ENCODE measurements at regions not wholly inside any gene's neighbourhood (a gene's known extent, or its start where the extent isn't known, plus 50 kb on each side); places are given as distances from the start of the nearest gene placed in this dataset.

DNA sequence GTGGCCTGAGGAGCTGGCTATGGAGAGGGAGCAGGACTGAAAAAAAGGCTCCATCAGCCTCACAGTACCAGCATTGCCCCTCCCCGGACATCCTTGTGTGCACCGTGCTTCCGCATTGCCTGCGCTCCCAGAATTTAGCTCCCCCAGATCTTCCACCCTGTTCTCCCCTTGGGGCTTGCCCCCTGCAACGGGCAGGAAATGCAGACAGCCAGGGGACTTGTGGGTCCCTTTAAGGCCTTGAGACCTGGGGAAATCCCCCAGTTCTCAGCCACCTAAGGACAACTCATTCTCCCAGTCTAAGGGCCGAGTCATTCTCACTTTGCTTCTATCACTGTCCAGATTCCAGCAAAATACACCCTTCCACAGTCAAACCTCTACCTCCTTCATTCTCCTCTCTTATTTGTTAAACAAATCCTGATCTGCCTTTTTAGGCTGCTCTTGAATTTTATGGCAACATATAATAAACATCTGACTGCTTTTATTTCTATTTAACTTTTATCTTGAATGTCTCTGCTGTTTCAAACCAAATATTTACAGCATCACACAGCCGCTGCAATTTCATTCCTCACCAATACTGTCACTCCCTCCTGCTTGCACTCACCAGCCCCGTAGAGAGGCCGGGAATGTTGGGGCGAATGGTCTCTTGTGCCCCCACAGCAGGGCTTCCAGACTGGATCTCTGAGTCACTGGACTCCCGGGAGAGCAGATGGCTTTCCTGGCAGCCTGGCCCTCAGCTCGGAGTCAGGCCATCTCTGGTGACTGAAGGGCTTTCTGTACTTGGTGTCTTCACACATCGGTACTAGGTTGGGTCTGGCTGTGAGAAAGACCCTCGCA, 221.9 kb downstream of the TSHZ3 start:
- no peak for DNase-seq
- intact Hi-C loops (cut with micrococcal nuclease) = no loop called here
- ATAC-seq = no peak

GRCh38 chr19:31126236-31126635, 223.0 kb downstream of the TSHZ3 start:
- no peak for DNase-seq
- no peak for ATAC-seq
- intact Hi-C loops (cut with micrococcal nuclease) = no loop called here

DNA sequence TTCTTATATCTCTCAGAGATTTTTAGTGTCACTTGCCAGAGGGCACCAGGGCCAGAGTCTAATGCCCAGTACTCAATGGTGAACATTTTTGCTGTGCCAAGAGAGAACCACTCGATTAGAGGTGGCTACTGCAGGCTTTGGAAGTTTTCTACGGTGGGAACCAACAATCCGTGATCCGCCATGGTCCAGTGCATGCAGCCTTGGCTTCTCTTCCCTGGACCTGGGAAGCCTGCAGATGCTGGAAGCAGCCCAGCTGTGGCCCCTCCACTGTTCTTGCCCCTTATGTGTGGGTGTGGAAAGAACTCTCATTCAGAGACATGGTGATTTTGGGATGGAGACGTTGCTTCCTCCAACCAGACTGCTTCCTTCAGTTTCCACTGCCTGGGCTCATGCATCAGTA, 224.2 kb downstream of the TSHZ3 start:
- DNase-seq (no peak), ATAC-seq (no peak)
- intact Hi-C loops (cut with micrococcal nuclease) = no loop called here

GRCh38 chr19:31121501-31121900, 227.7 kb downstream of the TSHZ3 start:
- intact Hi-C loops (cut with micrococcal nuclease) = no loop called here
- DNase-seq = no peak
- ATAC-seq = no peak

- DNase-seq = no peak
These were observed 228.3 kb downstream of the TSHZ3 start for GRCh38 chr19:31120952-31121351.

GRCh38 chr19:31119951-31120690, 229.1 kb downstream of the TSHZ3 start:
- DNase-seq = no peak
- intact Hi-C loops (cut with micrococcal nuclease) = no loop called here
- no peak for ATAC-seq

More at GRCh38 chr19:31120952-31121351, 228.3 kb downstream of the TSHZ3 start:
- ATAC-seq = no peak
- intact Hi-C loops (cut with micrococcal nuclease) = no loop called here

DNA sequence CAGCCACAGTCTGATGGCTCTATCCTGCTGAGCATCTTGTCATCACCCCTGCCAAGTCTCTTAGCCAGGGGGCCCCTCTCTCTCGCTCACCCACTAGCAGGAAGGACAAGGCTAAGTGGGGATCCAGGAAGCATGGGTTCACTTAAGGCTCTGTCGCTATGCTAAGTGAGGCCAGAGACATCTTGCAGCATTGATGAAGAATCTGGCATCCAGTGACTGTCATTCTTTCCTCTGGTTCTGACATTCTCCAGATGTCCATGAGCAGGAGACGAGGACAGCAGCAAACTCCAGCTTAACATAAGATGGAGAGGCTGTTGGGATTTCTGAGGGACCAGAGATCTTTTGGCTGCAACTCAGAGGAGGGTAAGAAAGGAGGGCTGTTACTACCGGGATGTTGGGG, 230.2 kb downstream of the TSHZ3 start:
- intact Hi-C loops (cut with micrococcal nuclease) = no loop called here
- no peak for DNase-seq
- ATAC-seq = peak; percentile 45

- no peak for ATAC-seq
- DNase-seq = peak; percentile 32
These were observed 230.8 kb downstream of the TSHZ3 start for GRCh38 chr19:31118287-31118955.

GRCh38 chr19:31114585-31114984, 234.7 kb downstream of the TSHZ3 start:
- no peak for ATAC-seq
- intact Hi-C loops (cut with micrococcal nuclease) = no loop called here
- DNase-seq = no peak

More at GRCh38 chr19:31118287-31118955, 230.8 kb downstream of the TSHZ3 start:
- intact Hi-C loops (cut with micrococcal nuclease) = no loop called here

- no peak for ATAC-seq
- no peak for DNase-seq
- intact Hi-C loops (cut with micrococcal nuclease) = no loop called here
These were observed 235.9 kb downstream of the TSHZ3 start for GRCh38 chr19:31113293-31113692.

DNA sequence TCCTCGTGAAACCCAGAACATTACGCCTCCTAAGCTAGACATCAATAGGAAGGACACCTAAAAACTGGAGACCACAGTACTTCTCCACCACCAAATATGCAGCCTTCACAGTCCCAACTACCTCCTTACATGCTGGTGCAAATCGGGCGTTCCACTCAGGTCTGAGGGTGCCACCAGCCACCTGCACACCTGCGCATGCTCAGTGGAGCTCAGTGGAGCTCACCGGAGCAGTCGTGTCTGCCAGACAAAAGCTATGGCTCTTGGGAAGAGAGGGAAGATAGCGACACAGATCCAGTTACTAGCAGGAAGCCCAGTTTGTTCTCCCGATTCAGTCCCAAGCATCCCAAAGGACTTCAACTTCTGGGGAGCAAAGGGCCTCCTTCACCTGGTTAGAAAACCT, 237.1 kb downstream of the TSHZ3 start:
- intact Hi-C loops (cut with micrococcal nuclease) = no loop called here
- ATAC-seq (no peak), DNase-seq (no peak)

DNA sequence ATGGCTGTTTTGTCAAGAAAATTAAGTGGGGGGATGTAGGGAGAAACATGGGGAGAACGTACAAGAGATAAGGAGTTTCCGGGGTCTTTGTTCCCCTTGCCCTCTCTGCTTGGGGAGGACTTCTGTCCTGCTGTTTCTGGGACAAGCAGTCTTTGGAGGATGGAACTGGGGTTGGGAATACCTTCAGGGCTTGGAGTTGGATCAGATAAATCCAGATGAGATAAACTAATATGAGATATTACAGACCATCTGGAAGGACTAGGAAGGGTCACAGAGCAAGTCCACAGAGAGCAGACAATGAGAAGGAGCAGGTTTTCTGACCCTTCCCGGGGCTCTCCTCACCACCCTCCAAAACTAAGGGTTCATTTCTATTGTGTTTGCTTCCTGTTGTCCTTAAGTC, 237.5 kb downstream of the TSHZ3 start:
- DNase-seq = no peak
- ATAC-seq = no peak
- intact Hi-C loops (cut with micrococcal nuclease) = no loop called here

GRCh38 chr19:31110336-31110735, 238.9 kb downstream of the TSHZ3 start:
- DNase-seq (peak; percentile 28), ATAC-seq (peak; percentile 40)
- intact Hi-C loops (cut with micrococcal nuclease) = no loop called here

DNA sequence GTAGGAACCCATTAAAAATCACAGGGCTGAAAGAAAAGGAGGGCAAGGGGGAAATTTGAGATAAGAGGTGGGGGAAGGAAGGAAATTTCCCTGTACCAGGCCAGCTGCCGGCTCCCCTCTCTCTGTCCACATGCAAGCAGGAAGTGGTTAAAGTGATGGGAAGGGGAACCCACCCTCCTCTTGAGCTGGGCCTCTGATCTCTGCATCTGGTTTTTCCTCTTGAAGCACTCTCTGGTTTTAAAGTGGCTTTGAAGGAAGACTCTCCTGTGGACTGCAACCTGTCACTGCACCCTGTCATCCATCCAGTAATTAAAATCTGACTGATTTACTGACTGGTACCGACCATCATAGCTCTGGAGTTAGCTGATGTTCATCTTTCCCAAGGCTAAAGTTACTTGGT, 239.6 kb downstream of the TSHZ3 start:
- intact Hi-C loops (cut with micrococcal nuclease) = no loop called here
- DNase-seq (no peak), ATAC-seq (no peak)

- intact Hi-C loops (cut with micrococcal nuclease) = no loop called here
- ATAC-seq (no peak), DNase-seq (no peak)
These were observed 242.1 kb downstream of the TSHZ3 start for GRCh38 chr19:31107096-31107495.

- DNase-seq (no peak), ATAC-seq (no peak)
- intact Hi-C loops (cut with micrococcal nuclease) = no loop called here
These were observed 243.5 kb downstream of the TSHZ3 start for GRCh38 chr19:31105761-31106160.

GRCh38 chr19:31104451-31104850, 244.8 kb downstream of the TSHZ3 start:
- intact Hi-C loops (cut with micrococcal nuclease) = no loop called here
- ATAC-seq = no peak
- DNase-seq = no peak

DNA sequence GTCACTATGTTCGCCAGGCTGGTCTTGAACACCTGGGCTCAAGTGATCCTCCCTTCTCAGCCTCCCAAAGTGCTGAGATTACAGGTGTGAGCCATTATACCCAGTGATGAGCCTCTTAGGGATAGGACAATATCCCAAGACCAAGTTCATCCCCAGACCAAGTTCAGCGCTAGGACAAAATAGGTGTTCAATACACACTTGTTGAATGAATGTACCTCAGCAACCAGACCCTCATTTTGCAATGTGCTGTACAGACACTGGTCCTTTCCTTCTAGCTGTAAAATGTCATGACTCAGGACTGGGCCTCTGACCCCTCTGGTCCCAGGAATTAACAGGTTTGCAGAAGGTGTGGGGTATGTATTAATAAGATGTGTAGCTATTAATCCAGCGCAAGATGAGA, 246.0 kb downstream of the TSHZ3 start:
- intact Hi-C loops (cut with micrococcal nuclease) = no loop called here
- DNase-seq (no peak), ATAC-seq (no peak)

- ATAC-seq (no peak), DNase-seq (no peak)
- intact Hi-C loops (cut with micrococcal nuclease) = no loop called here
These were observed 246.6 kb downstream of the TSHZ3 start for GRCh38 chr19:31102674-31103073.

DNA sequence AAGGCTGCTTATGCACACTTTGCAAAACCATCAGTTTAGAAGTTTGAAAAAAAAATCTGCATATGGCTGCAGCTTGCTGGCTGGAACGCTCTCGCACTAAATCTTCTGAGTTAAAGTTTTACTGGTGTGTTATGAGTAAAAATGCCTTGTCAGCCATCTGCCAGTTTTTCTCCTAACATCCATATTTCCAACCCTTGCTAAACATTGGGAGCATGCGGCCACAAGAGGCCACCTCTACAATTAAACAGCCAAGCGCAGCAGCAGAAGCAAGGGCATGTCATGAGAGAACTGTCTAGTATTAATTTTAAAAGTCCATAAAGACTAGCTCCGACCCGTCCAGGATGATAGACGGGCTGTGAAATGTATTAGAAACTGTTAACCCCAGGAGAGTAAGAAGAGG, 248.3 kb downstream of the TSHZ3 start:
- ATAC-seq (no peak), DNase-seq (no peak)
- intact Hi-C loops (cut with micrococcal nuclease) = no loop called here

Measured in left ventricle myocardium superior (tissue), 1 donor.